ENCODE measurements at regions not wholly inside any gene's neighbourhood (a gene's known extent, or its start where the extent isn't known, plus 50 kb on each side); places are given as distances from the start of the nearest gene placed in this dataset.

DNA sequence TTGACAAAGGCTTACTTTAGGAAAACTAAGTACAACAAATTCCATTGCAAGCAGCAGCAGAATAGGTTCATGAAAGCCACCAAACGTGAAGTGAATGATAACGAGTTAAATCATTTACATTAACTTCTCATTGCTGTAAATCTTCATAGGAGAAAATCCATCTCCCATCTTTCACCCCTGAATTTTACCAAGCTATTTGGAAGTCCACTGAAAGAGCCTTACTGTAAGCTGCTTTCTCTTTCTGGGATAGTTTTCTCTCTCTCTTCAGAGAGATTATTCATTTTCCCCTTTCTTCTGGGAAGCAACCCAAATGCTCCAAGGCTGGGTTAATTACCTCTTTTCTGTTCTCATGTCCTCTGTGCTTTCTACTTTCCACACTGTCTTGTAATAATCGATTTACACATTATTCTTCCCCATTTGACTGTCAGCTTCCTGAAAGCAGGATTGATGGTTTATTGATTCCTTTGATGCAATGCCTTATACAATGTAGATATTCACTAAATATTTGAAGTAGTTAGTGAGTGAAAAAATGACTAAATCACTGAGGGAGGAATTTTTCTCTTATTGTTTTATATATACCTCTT lies 914.3 kb upstream of the ARPP21 start:
- RAD21 ChIA-PET (ENCODE audit: unreplicated experiment), result no interaction called here
- CTCF ChIA-PET, result interaction anchor here (0.7 kb wide), 1 partner anchor 79 kb away, joined by 3 read pairs; no protein-coding TSS in a partner anchor
- H3K9me3 ChIP-seq (replicated peaks; ENCODE audit: control insufficient read depth, insufficient read depth, low read length), result no peaks in the 10 kb centered on the region
- TF ChIP-seq RUNX3 (IDR thresholded peaks at IDR 0.05; ENCODE audit: low read length) (no peak), HCFC1 (IDR thresholded peaks at IDR 0.05; ENCODE audit: low read length) (no peak), CBX3 (IDR thresholded peaks at IDR 0.05; ENCODE audit: borderline replicate concordance, low read depth) (no peak), NR2C1 (IDR thresholded peaks at IDR 0.05) (no peak), NR2F1 (conservative IDR thresholded peaks at IDR 0.05) (no peak), MTA3 (IDR thresholded peaks at IDR 0.05; ENCODE audit: borderline replicate concordance, low read length) (no peak), PAX5 (IDR thresholded peaks at IDR 0.05; ENCODE audit: borderline replicate concordance, low read depth, low read length) (no peak)
- TF ChIP-seq, protein P1, sequence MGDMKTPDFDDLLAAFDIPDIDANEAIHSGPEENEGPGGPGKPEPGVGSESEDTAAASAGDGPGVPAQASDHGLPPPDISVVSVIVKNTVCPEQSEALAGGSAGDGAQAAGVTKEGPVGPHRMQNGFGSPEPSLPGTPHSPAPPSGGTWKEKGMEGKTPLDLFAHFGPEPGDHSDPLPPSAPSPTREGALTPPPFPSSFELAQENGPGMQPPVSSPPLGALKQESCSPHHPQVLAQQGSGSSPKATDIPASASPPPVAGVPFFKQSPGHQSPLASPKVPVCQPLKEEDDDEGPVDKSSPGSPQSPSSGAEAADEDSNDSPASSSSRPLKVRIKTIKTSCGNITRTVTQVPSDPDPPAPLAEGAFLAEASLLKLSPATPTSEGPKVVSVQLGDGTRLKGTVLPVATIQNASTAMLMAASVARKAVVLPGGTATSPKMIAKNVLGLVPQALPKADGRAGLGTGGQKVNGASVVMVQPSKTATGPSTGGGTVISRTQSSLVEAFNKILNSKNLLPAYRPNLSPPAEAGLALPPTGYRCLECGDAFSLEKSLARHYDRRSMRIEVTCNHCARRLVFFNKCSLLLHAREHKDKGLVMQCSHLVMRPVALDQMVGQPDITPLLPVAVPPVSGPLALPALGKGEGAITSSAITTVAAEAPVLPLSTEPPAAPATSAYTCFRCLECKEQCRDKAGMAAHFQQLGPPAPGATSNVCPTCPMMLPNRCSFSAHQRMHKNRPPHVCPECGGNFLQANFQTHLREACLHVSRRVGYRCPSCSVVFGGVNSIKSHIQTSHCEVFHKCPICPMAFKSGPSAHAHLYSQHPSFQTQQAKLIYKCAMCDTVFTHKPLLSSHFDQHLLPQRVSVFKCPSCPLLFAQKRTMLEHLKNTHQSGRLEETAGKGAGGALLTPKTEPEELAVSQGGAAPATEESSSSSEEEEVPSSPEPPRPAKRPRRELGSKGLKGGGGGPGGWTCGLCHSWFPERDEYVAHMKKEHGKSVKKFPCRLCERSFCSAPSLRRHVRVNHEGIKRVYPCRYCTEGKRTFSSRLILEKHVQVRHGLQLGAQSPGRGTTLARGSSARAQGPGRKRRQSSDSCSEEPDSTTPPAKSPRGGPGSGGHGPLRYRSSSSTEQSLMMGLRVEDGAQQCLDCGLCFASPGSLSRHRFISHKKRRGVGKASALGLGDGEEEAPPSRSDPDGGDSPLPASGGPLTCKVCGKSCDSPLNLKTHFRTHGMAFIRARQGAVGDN (IDR thresholded peaks at IDR 0.05), result no peak
- TF ChIP-seq, protein P2, sequence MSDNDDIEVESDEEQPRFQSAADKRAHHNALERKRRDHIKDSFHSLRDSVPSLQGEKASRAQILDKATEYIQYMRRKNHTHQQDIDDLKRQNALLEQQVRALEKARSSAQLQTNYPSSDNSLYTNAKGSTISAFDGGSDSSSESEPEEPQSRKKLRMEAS (IDR thresholded peaks at IDR 0.05; ENCODE audit: low read depth, low read length), result no peak
- H3K36me3 ChIP-seq (ENCODE audit: control insufficient read depth in 2 of 2, insufficient read depth in 2 of 2, low read length in 1 of 2), result no peaks in the 10 kb centered on the region
- no peak overlapping the region for H3K9ac ChIP-seq (ENCODE audit: control insufficient read depth, insufficient read depth, low read length)
- 0% methylated on average over 3 of the region's 3 CpGs for WGBS (ENCODE audit: insufficient coverage, insufficient replicate concordance, low lambda C conversion rate, missing lambda C conversion rate)
- no peaks in the 10 kb centered on the region for H3K27me3 ChIP-seq (replicated peaks in 1 of 2; ENCODE audit: control insufficient read depth in 2 of 2, insufficient read depth in 2 of 2, low read length in 1 of 2)
- no peak overlapping the region for H3K4me2 ChIP-seq (ENCODE audit: control insufficient read depth, insufficient read depth)
- no peaks in the 10 kb centered on the region for H3K4me1 ChIP-seq (ENCODE audit: control insufficient read depth, insufficient read depth, low read length)
- intact Hi-C loops (cut with micrococcal nuclease; ENCODE audit: unreplicated experiment) (no loop called here), in situ Hi-C loops (cut with MboI) (no loop called here)
- no peak overlapping the region for H3K4me3 ChIP-seq
- SMC1A ChIA-PET (ENCODE audit: uncharacterized antibody, unreplicated experiment), result no interaction called here
- FAIRE-seq, result no peak
- H3K79me2 ChIP-seq (ENCODE audit: control insufficient read depth, insufficient read depth, low read length), result no peaks in the 10 kb centered on the region
- no peak for ATAC-seq
- no TSS peak for BruUV-seq (replicated peaks)
- no peaks in the 10 kb centered on the region for H4K20me1 ChIP-seq (ENCODE audit: control insufficient read depth, insufficient read depth)
- H3K27ac ChIP-seq (ENCODE audit: control insufficient read depth, insufficient read depth), result no peak overlapping the region
- H2AFZ ChIP-seq (ENCODE audit: control insufficient read depth, low read depth, low read length), result no peak overlapping the region
- POLR2A ChIA-PET, result no interaction called here
- DNase-seq (ENCODE audit: low read depth, low spot score), result no peak
